K562 (cell line): ENCODE measurements at regions not wholly inside any gene's neighbourhood (a gene's known extent, or its start where the extent isn't known, plus 50 kb on each side); places are given as distances from the start of the nearest gene placed in this dataset.

Experiments used
- ARNT ChIP-seq, 2 experiments: fragments of 450-650 bp; IDR thresholded peaks; 2 replicates each; pipeline ENCODE4 v1.6.1; 2016; ENCODE audit warnings: mild to moderate bottlenecking in 1 of 2
- DEAF1 ChIP-seq: fragments of 450-650 bp; formaldehyde crosslinking; IDR thresholded peaks from 2 replicates; pipeline ENCODE4 v1.4.0; 2020; ENCODE audit warnings: mild to moderate bottlenecking, moderate library complexity
- DPF2 ChIP-seq: fragments of 450-650 bp; IDR thresholded peaks from 2 replicates; pipeline ENCODE4 v1.6.1; 2016
- EGR1 ChIP-seq: fragments of 450-650 bp; conservative IDR thresholded peaks from 2 replicates; pipeline ENCODE4 v1.6.1; 2017; ENCODE audit warnings: mild to moderate bottlenecking
- FOXP1 ChIP-seq: sonication (generic); formaldehyde crosslinking; IDR thresholded peaks from 2 replicates; pipeline ENCODE4 v1.8.0; 2022; ENCODE audit warnings: mild to moderate bottlenecking, missing genetic modification reagents
- GATAD2A ChIP-seq: fragments of 450-650 bp; IDR thresholded peaks from 2 replicates; pipeline ENCODE4 v1.6.1; 2017
- HDAC2 ChIP-seq: fragments of 450-650 bp; IDR thresholded peaks from 2 replicates; pipeline ENCODE4 v1.6.1; 2016; ENCODE audit warnings: mild to moderate bottlenecking
- JUN ChIP-seq, 2 experiments: sonication (generic) in 1 of 2; formaldehyde crosslinking in 1 of 2; IDR thresholded peaks; 2 replicates each; pipeline versions ENCODE4 v1.6.1 to v1.8.0; 2012 to 2022; ENCODE audit warnings: borderline replicate concordance in 2 of 2, mild to moderate bottlenecking in 2 of 2, improper control_type of control experiment in 1 of 2, low read depth in 1 of 2, low read length in 1 of 2, missing genetic modification reagents in 1 of 2
- MAFK ChIP-seq: IDR thresholded peaks from 2 replicates; pipeline ENCODE4 v1.6.1; 2011; ENCODE audit warnings: low read length, improper control_type of control experiment
- MYNN ChIP-seq, 2 experiments: sonication (generic); formaldehyde crosslinking in 1 of 2; IDR thresholded peaks; 2 replicates each; pipeline versions ENCODE4 v1.5.0 to v1.6.1; 2016 to 2020; ENCODE audit warnings: antibody characterized with exemption in 1 of 2, missing genetic modification reagents in 1 of 2
- NEUROD1 ChIP-seq: fragments of 150-350 bp; IDR thresholded peaks from 2 replicates; pipeline ENCODE4 v1.6.1; 2014; ENCODE audit warnings: borderline replicate concordance, low read length, low read depth; ENCODE audit not compliant: partially characterized antibody
- SAFB2 ChIP-seq: fragments of 200-400 bp; formaldehyde crosslinking; IDR thresholded peaks from 2 replicates; pipeline ENCODE4 v1.6.1; 2018; ENCODE audit warnings: borderline replicate concordance, low read length, low read depth, moderate library complexity; ENCODE audit not compliant: severe bottlenecking
- TEAD1 ChIP-seq, 2 experiments: fragments of 450-650 bp in 1 of 2; sonication (generic) in 1 of 2; formaldehyde crosslinking; IDR thresholded peaks; 2 replicates each; pipeline versions ENCODE4 v1.4.0 to v1.8.0; 2020 to 2022; ENCODE audit warnings: mild to moderate bottlenecking in 2 of 2, missing genetic modification reagents in 1 of 2
- TOE1 ChIP-seq, 2 experiments: fragments of 450-650 bp in 1 of 2; sonication (generic) in 1 of 2; formaldehyde crosslinking in 1 of 2; IDR thresholded peaks; 2 replicates each; pipeline versions ENCODE4 v1.7.1 to v1.8.0; 2016 to 2022; ENCODE audit warnings: borderline replicate concordance in 2 of 2, mild to moderate bottlenecking in 2 of 2, antibody characterized with exemption in 1 of 2, inconsistent platforms in 1 of 2, low read depth in 1 of 2, missing genetic modification reagents in 1 of 2, moderate library complexity in 1 of 2
- TRIM28 ChIP-seq: fragments of 450-650 bp; IDR thresholded peaks from 2 replicates; pipeline ENCODE4 v1.6.1; 2017
- VEZF1 ChIP-seq: fragments of 200-800 bp; sonication (Bioruptor generic); IDR thresholded peaks from 2 replicates; pipeline ENCODE4 v1.6.1; 2017; ENCODE audit warnings: missing genetic modification characterization, missing compliant biosample characterization
- XRCC5 ChIP-seq: fragments of 200-400 bp; formaldehyde crosslinking; IDR thresholded peaks from 2 replicates; pipeline ENCODE4 v1.6.1; 2017; ENCODE audit warnings: low read depth, mild to moderate bottlenecking, low read length
- ZNF395 ChIP-seq: fragments of 200-800 bp; sonication (Bioruptor generic); IDR thresholded peaks from 2 replicates; pipeline ENCODE4 v1.6.1; 2017; ENCODE audit warnings: missing genetic modification characterization, missing compliant biosample characterization
- ZNF785 ChIP-seq: fragments of 250-450 bp; sonication (Bioruptor Pico); IDR thresholded peaks from 2 replicates; pipeline ENCODE4 v1.4.0; 2020; ENCODE audit warnings: mild to moderate bottlenecking
- TF ChIP-seq, protein P1 (sequence below): fragments of 150-350 bp; conservative IDR thresholded peaks from 2 replicates; pipeline ENCODE4 v1.6.1; 2014; ENCODE audit warnings: low read length

DNA sequence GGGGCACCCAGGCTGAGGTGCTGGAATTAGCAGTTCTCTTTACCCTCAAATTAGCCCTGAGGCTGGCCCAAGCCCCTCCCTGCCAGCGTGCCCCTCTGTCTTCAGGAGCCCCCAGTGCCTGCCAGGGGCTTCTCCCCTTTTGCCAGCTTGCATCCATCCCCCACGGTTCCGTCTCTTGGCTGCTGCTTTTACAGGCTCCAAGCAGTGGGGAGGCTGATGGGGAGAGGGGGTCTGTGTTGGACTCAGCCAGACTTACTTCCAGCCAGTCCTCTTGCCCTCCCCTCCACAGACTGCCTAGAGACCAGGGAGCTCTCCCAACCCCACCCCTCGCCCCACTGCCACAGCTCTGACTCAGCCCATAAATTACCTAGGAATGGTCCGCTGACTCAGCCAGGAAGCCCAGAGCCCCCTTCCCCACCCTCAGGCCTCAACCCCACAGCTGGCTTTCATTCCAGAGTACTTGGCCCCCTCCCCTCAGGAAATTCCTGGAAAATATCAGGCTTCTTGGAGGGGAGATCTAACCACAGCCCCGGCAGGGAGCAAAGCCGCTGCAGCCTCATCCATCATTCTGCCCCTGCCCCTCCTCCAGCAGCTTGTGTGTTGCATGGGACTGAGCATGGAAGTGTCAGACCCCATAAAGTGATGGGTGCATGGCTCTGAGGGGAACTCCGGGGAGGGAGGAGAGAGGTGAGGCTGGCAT, 184.6 kb downstream of the ZFP36L2 start (continued):
- TF ChIP-seq VEZF1 (peak; percentile 84), MAFK (peak; percentile 62), SAFB2 (no peak), EGR1 (no peak), XRCC5 (peak; percentile 69; the same call in 1 of the 2 replicates), JUN (IDR thresholded peaks at IDR 0.05; ENCODE audit: borderline replicate concordance, low read depth, low read length) (peak; percentile 93), JUN (CRISPR knock-in tag; IDR thresholded peaks at IDR 0.05; ENCODE audit: borderline replicate concordance) (no peak), ZNF785 (CRISPR knock-in tag) (no peak), HDAC2 (peak; percentile 78; the same call in 1 of the 2 replicates), MYNN (IDR thresholded peaks at IDR 0.05) (peak; percentile 54), MYNN (CRISPR knock-in tag; IDR thresholded peaks at IDR 0.05) (no peak), GATAD2A (peak; percentile 79), ARNT (IDR thresholded peaks at IDR 0.05) (peak in 1 of 2 experiments; percentile 30; a peak in 1 of 4 replicates), TRIM28 (no peak), TEAD1 (CRISPR knock-in tag; IDR thresholded peaks at IDR 0.05) (0 out of 4 replicates have a peak, but pooled peaks of 1 of the 2 experiments have one; percentile 53), DPF2 (peak; percentile 92), NEUROD1 (peak; percentile 25), FOXP1 (CRISPR knock-in tag) (0 out of 2 replicates have a peak, but pooled peaks have one; percentile 33), DEAF1 (CRISPR knock-in tag) (no peak), ZNF395 (CRISPR knock-in tag) (0 out of 2 replicates have a peak, but pooled peaks have one; percentile 35), TOE1 (IDR thresholded peaks at IDR 0.05; ENCODE audit: borderline replicate concordance) (0 out of 2 replicates have a peak, but pooled peaks have one; percentile 37), TOE1 (CRISPR knock-in tag; IDR thresholded peaks at IDR 0.05; ENCODE audit: borderline replicate concordance, low read depth) (no peak)
- TF ChIP-seq, protein P1, sequence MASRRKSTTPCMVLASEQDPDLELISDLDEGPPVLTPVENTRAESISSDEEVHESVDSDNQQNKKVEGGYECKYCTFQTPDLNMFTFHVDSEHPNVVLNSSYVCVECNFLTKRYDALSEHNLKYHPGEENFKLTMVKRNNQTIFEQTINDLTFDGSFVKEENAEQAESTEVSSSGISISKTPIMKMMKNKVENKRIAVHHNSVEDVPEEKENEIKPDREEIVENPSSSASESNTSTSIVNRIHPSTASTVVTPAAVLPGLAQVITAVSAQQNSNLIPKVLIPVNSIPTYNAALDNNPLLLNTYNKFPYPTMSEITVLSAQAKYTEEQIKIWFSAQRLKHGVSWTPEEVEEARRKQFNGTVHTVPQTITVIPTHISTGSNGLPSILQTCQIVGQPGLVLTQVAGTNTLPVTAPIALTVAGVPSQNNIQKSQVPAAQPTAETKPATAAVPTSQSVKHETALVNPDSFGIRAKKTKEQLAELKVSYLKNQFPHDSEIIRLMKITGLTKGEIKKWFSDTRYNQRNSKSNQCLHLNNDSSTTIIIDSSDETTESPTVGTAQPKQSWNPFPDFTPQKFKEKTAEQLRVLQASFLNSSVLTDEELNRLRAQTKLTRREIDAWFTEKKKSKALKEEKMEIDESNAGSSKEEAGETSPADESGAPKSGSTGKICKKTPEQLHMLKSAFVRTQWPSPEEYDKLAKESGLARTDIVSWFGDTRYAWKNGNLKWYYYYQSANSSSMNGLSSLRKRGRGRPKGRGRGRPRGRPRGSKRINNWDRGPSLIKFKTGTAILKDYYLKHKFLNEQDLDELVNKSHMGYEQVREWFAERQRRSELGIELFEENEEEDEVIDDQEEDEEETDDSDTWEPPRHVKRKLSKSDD: no peak
